ENCODE measurements at regions not wholly inside any gene's neighbourhood (a gene's known extent, or its start where the extent isn't known, plus 50 kb on each side); places are given as distances from the start of the nearest gene placed in this dataset.

GRCh38 chr9:18360005-18360404 lies 113.9 kb upstream of the ADAMTSL1 start:
- no peak for DNase-seq (ENCODE audit: low spot score)
- Mint-ChIP-seq H3K36me3 (ENCODE audit: low read depth) (no peaks in the 10 kb centered on the region), H3K4me3 (no peak overlapping the region), H3K27me3 (ENCODE audit: low read depth) (no peaks in the 10 kb centered on the region), H3K27ac (no peak overlapping the region), H3K4me1 (ENCODE audit: low read depth) (no peaks in the 10 kb centered on the region), H3K9me3 (no peaks in the 10 kb centered on the region)

GRCh38 chr9:18361646-18362045 lies 112.3 kb upstream of the ADAMTSL1 start:
- H3K36me3 Mint-ChIP-seq (ENCODE audit: low read depth): no peaks in the 10 kb centered on the region
- H3K27me3 Mint-ChIP-seq (ENCODE audit: low read depth): no peaks in the 10 kb centered on the region
- H3K4me3 Mint-ChIP-seq: no peak overlapping the region
- H3K4me1 Mint-ChIP-seq (ENCODE audit: low read depth): no peaks in the 10 kb centered on the region
- H3K9me3 Mint-ChIP-seq: no peaks in the 10 kb centered on the region
- DNase-seq (ENCODE audit: low spot score): no peak
- H3K27ac Mint-ChIP-seq: no peak overlapping the region

GRCh38 chr9:18362166-18362565 lies 111.8 kb upstream of the ADAMTSL1 start:
- no peaks in the 10 kb centered on the region for H3K9me3 Mint-ChIP-seq
- H3K27me3 Mint-ChIP-seq (ENCODE audit: low read depth): no peaks in the 10 kb centered on the region
- no peak for DNase-seq (ENCODE audit: low spot score)
- no peak overlapping the region for H3K27ac Mint-ChIP-seq
- H3K4me3 Mint-ChIP-seq: no peak overlapping the region
- no peaks in the 10 kb centered on the region for H3K4me1 Mint-ChIP-seq (ENCODE audit: low read depth)
- no peaks in the 10 kb centered on the region for H3K36me3 Mint-ChIP-seq (ENCODE audit: low read depth)

- no peaks in the 10 kb centered on the region for H3K27me3 Mint-ChIP-seq (ENCODE audit: low read depth)
- H3K36me3 Mint-ChIP-seq (ENCODE audit: low read depth): no peaks in the 10 kb centered on the region
- no peak overlapping the region for H3K27ac Mint-ChIP-seq
- no peaks in the 10 kb centered on the region for H3K4me1 Mint-ChIP-seq (ENCODE audit: low read depth)
- H3K9me3 Mint-ChIP-seq: no peaks in the 10 kb centered on the region
- no peak overlapping the region for H3K4me3 Mint-ChIP-seq
- no peak for DNase-seq (ENCODE audit: low spot score)
These were observed 110.9 kb upstream of the ADAMTSL1 start for GRCh38 chr9:18362901-18363685.

GRCh38 chr9:18365651-18366050 lies 108.3 kb upstream of the ADAMTSL1 start:
- Mint-ChIP-seq H3K4me1 (ENCODE audit: low read depth) (no peaks in the 10 kb centered on the region), H3K4me3 (no peak overlapping the region), H3K27me3 (ENCODE audit: low read depth) (no peaks in the 10 kb centered on the region), H3K27ac (no peak overlapping the region), H3K36me3 (ENCODE audit: low read depth) (no peaks in the 10 kb centered on the region), H3K9me3 (no peaks in the 10 kb centered on the region)
- no peak for DNase-seq (ENCODE audit: low spot score)

GRCh38 chr9:18366184-18366583 lies 107.8 kb upstream of the ADAMTSL1 start:
- no peak for DNase-seq (ENCODE audit: low spot score)
- Mint-ChIP-seq H3K27ac (no peak overlapping the region), H3K9me3 (no peaks in the 10 kb centered on the region), H3K4me1 (ENCODE audit: low read depth) (no peaks in the 10 kb centered on the region), H3K4me3 (no peak overlapping the region), H3K36me3 (ENCODE audit: low read depth) (no peaks in the 10 kb centered on the region), H3K27me3 (ENCODE audit: low read depth) (no peaks in the 10 kb centered on the region)

- H3K9me3 Mint-ChIP-seq: no peaks in the 10 kb centered on the region
These were observed 105.7 kb upstream of the ADAMTSL1 start for GRCh38 chr9:18368206-18368605.

GRCh38 chr9:18371141-18371540 lies 102.8 kb upstream of the ADAMTSL1 start:
- no peak overlapping the region for H3K4me3 Mint-ChIP-seq
- no peaks in the 10 kb centered on the region for H3K9me3 Mint-ChIP-seq
- no peaks in the 10 kb centered on the region for H3K27me3 Mint-ChIP-seq (ENCODE audit: low read depth)
- DNase-seq (ENCODE audit: low spot score): no peak
- H3K27ac Mint-ChIP-seq: no peak overlapping the region
- no peaks in the 10 kb centered on the region for H3K4me1 Mint-ChIP-seq (ENCODE audit: low read depth)
- no peaks in the 10 kb centered on the region for H3K36me3 Mint-ChIP-seq (ENCODE audit: low read depth)

More at GRCh38 chr9:18368206-18368605, 105.7 kb upstream of the ADAMTSL1 start:
- Mint-ChIP-seq H3K4me3 (no peak overlapping the region), H3K27ac (no peak overlapping the region), H3K4me1 (ENCODE audit: low read depth) (no peaks in the 10 kb centered on the region), H3K36me3 (ENCODE audit: low read depth) (no peaks in the 10 kb centered on the region), H3K27me3 (ENCODE audit: low read depth) (no peaks in the 10 kb centered on the region)
- no peak for DNase-seq (ENCODE audit: low spot score)

GRCh38 chr9:18371621-18372020 lies 102.3 kb upstream of the ADAMTSL1 start:
- H3K27ac Mint-ChIP-seq: no peak overlapping the region
- H3K4me3 Mint-ChIP-seq: no peak overlapping the region
- H3K9me3 Mint-ChIP-seq: no peaks in the 10 kb centered on the region
- no peak for DNase-seq (ENCODE audit: low spot score)
- H3K36me3 Mint-ChIP-seq (ENCODE audit: low read depth): no peaks in the 10 kb centered on the region
- no peaks in the 10 kb centered on the region for H3K4me1 Mint-ChIP-seq (ENCODE audit: low read depth)
- no peaks in the 10 kb centered on the region for H3K27me3 Mint-ChIP-seq (ENCODE audit: low read depth)

- Mint-ChIP-seq H3K4me1 (ENCODE audit: low read depth) (no peaks in the 10 kb centered on the region), H3K9me3 (no peaks in the 10 kb centered on the region), H3K27me3 (ENCODE audit: low read depth) (no peaks in the 10 kb centered on the region), H3K4me3 (no peak overlapping the region), H3K27ac (no peak overlapping the region), H3K36me3 (ENCODE audit: low read depth) (no peaks in the 10 kb centered on the region)
- no peak for DNase-seq (ENCODE audit: low spot score)
These were observed 94.7 kb upstream of the ADAMTSL1 start for GRCh38 chr9:18379073-18379811.

GRCh38 chr9:18382243-18382642 lies 91.7 kb upstream of the ADAMTSL1 start:
- no peak for DNase-seq (ENCODE audit: low spot score)
- H3K4me3 Mint-ChIP-seq: no peak overlapping the region
- H3K27me3 Mint-ChIP-seq (ENCODE audit: low read depth): no peaks in the 10 kb centered on the region
- no peaks in the 10 kb centered on the region for H3K36me3 Mint-ChIP-seq (ENCODE audit: low read depth)
- no peaks in the 10 kb centered on the region for H3K4me1 Mint-ChIP-seq (ENCODE audit: low read depth)
- H3K27ac Mint-ChIP-seq: no peak overlapping the region
- H3K9me3 Mint-ChIP-seq: no peaks in the 10 kb centered on the region

GRCh38 chr9:18384066-18384465 lies 89.9 kb upstream of the ADAMTSL1 start:
- Mint-ChIP-seq H3K27me3 (ENCODE audit: low read depth) (no peaks in the 10 kb centered on the region), H3K4me3 (no peak overlapping the region), H3K4me1 (ENCODE audit: low read depth) (no peaks in the 10 kb centered on the region), H3K27ac (no peak overlapping the region), H3K36me3 (ENCODE audit: low read depth) (no peaks in the 10 kb centered on the region), H3K9me3 (no peaks in the 10 kb centered on the region)
- DNase-seq (ENCODE audit: low spot score): no peak

GRCh38 chr9:18385696-18386490 lies 88.1 kb upstream of the ADAMTSL1 start:
- no peak overlapping the region for H3K4me3 Mint-ChIP-seq
- no peak for DNase-seq (ENCODE audit: low spot score)
- no peaks in the 10 kb centered on the region for H3K4me1 Mint-ChIP-seq (ENCODE audit: low read depth)
- H3K27me3 Mint-ChIP-seq (ENCODE audit: low read depth): no peaks in the 10 kb centered on the region
- H3K9me3 Mint-ChIP-seq: no peaks in the 10 kb centered on the region
- H3K27ac Mint-ChIP-seq: no peak overlapping the region
- H3K36me3 Mint-ChIP-seq (ENCODE audit: low read depth): no peaks in the 10 kb centered on the region

GRCh38 chr9:18390393-18390792 lies 83.6 kb upstream of the ADAMTSL1 start:
- no peaks in the 10 kb centered on the region for H3K27me3 Mint-ChIP-seq (ENCODE audit: low read depth)
- H3K27ac Mint-ChIP-seq: no peak overlapping the region
- DNase-seq (ENCODE audit: low spot score): no peak
- no peak overlapping the region for H3K4me3 Mint-ChIP-seq
- no peaks in the 10 kb centered on the region for H3K9me3 Mint-ChIP-seq
- no peaks in the 10 kb centered on the region for H3K4me1 Mint-ChIP-seq (ENCODE audit: low read depth)
- H3K36me3 Mint-ChIP-seq (ENCODE audit: low read depth): no peaks in the 10 kb centered on the region

All from T-helper 2 cell treated with Interferon-gamma antibody and Interleukin-4, amounts not matched to agents 5 μg/mL and 100 μg/mL, for 36 hours (primary cell).